SW 1271 (cell line): ENCODE measurements at regions not wholly inside any gene's neighbourhood (a gene's known extent, or its start where the extent isn't known, plus 50 kb on each side); places are given as distances from the start of the nearest gene placed in this dataset.

Experiments
- DNase-seq, 2 experiments: peaks; one replicate each; lab custom pipeline; 2025; lab: John Stamatoyannopoulos, UW

GRCh38 chr18:54769526-54770464, 58.5 kb upstream of the RAB27B start:
- no peak for DNase-seq

- no peak for DNase-seq
Measured at GRCh38 chr18:54772056-54772455, 56.2 kb upstream of the RAB27B start.

DNA sequence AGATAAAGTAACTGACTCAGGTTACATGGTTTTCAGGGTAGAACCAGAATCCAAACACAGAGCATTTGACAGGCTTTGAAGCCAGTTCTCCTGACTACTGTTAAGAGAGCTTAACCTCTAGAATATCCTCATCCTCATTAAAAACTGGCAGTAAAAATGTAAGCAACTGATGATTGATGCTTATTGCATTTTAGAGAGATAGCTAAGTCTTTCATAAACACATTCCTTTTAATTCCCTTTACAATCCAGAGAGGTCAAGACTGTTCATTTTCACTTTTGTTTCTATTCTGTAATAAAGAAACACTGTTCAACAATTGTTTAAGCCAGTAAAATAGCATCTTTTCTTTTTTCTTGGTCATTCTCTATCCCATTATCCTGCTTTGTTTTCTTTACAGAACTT, 53.9 kb upstream of the RAB27B start:
- DNase-seq, result no peak

DNA sequence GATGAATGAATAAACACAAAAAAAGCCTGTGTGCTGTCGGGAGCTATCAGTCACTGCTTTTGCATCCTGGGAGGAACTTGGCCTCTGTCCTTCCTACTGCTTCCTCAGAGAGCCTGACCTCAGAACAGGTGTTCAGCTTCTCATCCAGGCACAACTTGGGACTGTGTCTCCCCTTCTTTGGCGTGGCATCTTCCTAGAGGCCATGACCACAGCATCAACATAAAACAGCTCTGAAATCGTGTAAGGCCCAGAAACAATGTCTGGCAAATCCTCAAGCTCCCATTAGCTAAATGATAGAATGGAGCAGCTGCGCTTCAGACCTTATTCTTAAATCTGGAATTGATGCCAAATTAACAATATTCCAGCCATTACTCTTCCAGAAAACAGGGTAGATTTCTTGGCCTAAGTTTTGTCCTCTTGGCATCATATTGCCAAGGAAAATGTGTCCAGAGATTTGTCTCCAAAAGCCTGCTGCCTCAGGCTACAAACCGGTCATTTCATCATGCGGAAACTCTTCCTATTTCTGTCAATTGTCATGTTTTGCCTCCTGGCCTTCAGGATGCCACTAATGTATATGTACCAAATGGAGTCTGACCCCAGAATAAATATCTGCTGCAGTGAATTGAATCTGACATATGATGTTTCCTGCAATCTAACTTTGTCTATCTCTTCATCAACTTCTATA, 53.2 kb upstream of the RAB27B start:
- DNase-seq, result no peak

DNA sequence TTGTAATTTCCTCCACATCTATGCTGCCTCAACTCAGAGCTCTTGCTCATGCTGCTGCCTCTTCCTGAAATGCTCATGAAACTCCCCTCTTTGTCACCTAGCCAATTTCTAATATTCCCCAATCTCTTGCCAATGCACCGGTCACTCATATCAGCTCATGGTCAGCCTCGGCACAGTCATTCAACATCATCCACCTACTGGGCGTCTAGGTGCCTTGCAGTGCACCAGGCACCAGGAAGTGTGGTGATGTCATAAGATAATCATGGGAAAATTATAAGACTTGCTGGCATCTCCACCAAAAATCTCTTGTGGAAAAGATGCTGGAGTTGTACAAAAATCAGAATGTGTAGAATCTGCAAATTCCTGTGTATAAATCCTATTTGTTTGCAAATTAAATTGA, 52.6 kb upstream of the RAB27B start:
- peak; percentile 54 to 79 for DNase-seq

GRCh38 chr18:54776282-54776977, 51.8 kb upstream of the RAB27B start:
- DNase-seq, result peak; percentile 58 to 91

DNA sequence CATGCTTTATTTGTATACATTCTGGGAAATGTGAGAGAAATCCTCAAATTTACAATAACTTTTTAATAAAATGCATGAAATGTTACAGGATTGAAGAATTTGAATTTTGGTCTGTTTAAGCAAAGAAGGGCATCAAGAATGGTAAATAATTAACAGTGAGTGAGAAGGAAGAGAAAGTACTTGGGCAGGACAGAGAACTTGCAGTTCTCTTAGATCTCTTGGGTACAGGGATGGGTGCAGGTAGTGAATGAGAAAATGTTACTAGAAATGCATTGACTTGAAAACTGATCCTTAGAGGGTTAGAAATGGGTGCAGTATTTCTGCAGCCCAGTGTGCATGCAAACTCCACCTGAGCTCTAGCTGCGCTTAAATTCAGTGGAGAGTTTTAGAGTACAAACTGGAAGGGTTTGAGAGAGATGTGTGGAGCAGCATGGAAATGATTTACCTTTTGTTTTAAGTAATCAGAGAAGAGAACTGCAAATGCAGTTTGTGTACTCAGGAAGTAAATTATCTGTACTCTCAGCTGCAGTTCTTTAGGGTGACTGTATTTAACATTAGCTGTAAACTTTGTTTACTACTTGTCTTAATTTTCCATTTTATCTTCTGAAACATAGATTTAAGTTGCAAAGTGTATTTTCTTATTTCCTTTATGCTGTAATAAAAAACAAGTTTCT, 51.0 kb upstream of the RAB27B start:
- DNase-seq, result peak in 1 of 2 experiments; percentile 27

- DNase-seq, result no peak
Measured at GRCh38 chr18:54777989-54778388, 50.3 kb upstream of the RAB27B start.
